GM21825 (cell line): ENCODE measurements at regions not wholly inside any gene's neighbourhood (a gene's known extent, or its start where the extent isn't known, plus 50 kb on each side); places are given as distances from the start of the nearest gene placed in this dataset.

Experiments used
- ATAC-seq: cut with Tn5 transposase; IDR thresholded peaks from one replicate; pipeline ENCODE4 v1.9.1; 2021; ENCODE audit warnings: mild to moderate bottlenecking, moderate library complexity; ENCODE audit not compliant: unreplicated experiment

DNA sequence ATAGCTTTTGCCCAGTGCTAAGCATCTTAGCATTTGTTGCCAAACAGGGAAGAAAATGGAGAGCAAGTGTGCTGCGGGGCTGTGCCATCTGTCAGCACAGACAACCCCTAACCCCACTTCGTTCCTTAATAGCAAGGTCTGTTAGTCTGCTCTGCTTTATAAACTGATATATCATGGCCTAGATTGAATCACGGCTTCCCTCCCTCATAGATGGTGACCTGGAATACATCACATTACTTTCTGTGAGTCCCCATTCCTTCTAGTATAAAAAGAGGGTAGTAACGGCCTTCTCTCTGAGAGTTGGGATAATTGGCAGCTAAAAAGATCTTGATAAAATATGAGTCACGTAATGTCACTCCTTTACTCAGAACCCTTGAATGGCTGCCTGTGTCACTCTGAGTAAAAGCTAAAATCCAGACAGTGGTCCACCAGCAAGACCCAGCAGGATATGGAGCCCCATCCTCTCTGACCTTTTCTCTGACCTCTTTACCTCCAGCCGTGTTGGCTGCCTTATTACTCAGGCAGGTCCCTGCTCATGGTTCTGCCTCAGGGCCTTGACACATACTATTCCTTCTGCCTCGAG is 151.7 kb downstream of the DLEU7 start:
- no peak for ATAC-seq

DNA sequence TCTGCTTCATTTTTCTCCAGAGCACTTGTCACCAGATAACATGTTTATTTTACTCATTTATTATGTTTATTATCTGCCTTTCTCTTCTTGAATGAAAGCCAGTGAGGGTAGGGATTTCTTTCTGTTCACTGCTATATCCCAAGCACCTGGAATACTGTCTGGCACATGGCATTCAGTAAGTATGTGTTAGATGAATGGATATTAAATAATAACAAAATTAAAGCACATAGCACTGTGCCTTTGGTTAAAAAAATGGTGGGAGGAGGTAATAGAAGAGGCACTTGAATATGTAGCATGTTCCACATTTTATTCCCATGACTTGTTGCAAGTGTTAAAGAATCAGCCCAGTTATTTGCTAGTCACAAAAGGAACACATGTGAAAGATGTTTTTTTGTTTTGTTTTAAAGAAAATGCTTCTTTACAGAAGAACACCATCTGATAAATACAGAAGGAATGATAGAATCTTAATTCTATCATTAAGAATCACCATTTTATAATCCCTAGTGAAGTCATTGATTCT is 151.0 kb downstream of the DLEU7 start:
- ATAC-seq: no peak

DNA sequence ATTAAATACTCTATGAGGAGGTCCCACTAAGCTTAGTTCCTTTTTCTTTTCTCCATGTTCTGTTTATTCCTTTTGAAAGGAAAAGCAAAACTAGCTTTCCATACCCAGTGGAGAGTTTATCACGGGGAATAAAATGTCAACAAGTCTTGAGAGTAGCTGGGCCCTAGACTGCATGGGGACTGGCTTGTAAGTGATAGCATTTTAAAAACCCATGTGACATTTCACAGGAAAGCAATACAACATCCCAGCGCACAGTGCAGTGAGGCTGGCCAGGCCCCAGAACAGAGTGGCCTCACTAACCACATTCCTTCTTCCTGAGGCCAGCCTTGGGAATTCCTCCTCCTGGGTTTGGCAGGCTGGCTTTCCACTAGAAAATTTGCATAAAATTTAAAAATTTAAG is 149.8 kb downstream of the DLEU7 start:
- ATAC-seq: no peak

DNA sequence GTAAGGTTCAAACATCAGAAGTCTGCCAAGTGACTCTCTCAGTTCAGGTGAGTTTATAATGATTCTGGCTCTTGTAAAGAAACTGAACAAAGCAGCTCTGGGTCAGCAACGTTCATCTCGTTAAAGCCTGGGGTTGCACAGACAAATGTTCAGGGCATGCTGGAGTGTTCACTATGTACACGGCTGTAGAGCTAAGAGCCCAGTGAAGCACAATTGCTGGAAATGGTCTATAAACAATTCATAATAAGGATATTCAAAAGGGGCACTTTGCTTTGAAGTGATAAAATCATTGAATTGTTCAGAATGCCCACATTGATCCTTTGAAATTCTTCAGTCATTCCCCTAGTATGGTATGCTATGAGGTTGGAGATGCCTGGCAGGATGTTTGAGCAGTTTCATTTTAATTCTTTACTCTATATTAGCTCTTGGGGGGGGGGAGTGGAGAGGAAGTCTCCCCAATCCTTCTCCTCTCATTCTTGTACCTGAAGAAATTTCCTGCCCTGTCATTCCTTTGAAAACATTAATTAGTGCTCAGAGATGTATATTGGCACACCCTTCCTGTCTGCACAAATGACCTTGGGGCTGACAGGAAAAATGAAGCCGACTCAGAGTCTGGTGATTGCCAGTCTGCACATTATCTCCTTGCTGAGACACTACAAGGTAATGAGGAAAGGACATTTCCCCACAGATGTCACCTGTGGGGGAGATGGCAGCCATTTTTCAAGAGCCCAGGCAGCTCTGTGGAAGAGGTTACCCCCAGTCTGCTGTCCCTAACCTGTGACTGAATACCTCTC is 145.5 kb downstream of the DLEU7 start:
- no peak for ATAC-seq

DNA sequence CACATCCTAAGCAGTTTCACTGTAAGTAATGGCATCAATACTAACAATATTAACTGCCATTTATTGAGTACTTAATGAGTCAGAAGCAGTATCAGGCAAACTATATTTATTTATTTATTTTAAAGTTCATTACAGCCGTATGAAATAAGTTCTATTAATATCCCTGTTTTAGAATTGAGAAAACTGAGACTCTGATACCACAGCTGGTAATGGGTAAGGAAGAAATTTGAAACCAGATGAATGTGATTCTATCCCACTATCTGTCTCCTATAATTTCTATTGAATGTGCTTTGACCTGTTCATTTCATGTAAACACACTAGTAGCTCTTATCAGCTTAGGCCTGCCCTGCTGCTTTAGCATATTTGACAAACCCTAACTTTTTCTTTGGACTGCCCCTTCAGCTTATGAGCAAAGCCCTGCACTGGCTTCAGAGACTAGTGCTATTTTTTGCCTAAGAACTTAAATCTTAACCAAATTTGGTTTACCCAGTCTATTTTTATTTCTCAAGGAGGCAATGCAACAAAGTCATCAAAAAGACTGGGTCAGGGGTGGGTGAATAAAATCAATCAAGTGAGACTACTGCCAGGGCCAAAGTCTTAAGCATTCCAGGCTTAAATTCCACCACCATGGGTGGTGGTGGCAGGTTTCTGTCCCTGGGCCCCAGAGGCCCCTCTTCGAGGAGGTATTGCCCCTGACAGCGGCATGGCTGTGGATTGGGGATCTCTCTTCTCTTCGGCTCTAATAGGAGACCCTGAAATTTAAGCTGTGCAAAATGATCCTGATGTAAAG is 143.4 kb downstream of the DLEU7 start:
- no peak for ATAC-seq

DNA sequence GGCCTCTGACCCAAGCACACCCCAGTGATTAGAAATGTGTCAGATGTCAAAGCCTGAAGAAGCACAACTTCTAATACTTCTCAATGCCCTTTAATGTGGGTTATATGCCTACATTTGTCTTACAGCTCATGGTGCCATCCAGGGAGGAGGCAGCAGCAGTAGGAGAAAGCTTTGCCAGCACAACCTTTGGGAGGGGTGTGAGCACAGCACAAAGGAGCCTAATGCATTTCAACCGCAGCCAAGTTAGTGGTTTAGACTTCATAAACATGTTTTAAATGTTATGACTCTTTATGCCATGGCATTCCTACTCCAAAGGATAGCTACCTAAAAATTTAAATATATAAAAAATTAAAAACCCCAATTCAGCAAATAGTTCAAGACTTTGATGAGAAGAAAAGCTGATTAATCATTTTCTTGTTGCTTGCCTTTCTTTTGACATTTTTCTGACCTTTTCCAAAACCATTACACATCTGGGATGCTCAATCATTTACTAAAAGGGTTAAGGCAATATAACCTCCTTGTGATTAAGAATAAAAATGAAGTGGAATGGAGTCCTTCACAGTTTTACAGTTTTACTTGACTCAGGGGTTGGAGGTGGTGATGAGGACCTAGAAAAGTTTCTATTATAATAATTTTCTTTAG is 142.7 kb downstream of the DLEU7 start:
- no peak for ATAC-seq

DNA sequence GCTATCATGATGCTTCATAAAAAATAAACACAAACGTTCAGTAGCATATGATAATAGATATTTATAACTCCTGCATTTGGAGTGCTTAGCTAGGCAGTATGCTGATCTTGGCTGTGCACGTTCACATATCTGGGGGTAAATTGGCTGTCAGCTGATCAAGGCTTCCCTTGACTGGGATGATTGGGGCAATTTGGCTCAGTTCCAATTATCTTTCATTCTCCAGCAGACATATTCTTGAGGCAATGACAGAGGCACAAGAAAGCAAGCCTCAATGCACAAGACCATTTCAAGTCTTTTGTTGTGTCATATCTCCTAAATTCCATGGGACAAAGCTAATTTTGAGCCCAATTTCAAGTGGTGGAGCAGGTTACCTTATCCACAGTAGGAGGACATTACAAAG is 142.0 kb downstream of the DLEU7 start:
- ATAC-seq: no peak

DNA sequence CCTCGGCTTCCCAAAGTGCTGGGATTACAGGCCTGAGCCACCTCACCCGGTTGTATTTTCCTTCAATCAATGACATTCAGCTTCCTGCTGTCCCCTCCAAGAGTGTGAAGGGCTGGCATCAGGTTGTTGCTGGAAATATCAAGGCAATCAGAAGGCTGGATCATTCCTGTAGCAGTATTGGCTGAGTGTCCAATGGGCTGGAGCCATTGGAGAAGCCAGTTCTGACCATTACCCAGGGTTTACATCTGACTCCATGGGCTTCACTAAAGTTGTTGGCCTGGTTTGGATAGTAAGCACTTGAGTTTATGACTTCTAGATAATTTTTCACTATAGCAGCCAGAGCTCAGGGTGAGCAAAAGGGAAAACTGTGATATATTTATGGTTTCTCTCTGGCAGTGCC is 137.0 kb downstream of the DLEU7 start:
- ATAC-seq: no peak

DNA sequence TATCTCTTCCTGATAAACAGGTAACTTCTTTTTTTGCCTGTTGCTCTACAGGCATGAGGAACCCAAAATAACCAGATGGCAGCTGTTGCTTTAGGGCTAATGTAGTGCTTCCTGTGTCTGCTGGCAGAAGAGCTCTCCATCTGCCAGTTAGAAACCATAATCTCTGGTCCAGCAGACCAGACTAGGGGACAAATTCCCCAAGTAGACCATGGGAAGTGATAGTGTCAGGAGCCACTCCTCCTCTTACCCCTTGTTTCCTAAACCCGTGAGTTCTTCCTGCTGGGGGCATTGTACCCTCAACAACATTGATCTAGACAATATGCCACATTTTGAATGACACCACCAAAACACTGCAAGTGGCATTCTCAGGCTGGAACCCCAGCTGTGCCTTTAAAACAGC is 135.9 kb downstream of the DLEU7 start:
- ATAC-seq: no peak

DNA sequence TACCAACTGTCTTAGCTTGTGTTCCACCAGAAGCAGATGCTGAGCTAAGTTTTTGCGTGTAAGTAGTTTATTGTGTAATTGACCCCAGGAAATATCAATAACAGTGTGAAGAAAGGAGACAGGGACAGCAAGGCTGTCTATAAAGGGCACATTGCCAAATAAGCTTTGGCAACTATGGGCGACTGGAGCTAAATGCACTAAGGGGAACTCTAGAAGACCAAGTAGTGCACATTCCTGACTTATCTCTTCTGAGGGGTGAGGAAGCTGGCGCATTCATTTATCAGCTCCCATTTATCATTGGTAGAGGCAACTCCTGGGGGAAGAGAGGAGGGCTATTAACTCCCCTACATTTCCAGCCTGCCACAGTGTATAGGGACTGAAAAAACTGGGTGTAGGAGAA is 135.0 kb downstream of the DLEU7 start:
- ATAC-seq: no peak

DNA sequence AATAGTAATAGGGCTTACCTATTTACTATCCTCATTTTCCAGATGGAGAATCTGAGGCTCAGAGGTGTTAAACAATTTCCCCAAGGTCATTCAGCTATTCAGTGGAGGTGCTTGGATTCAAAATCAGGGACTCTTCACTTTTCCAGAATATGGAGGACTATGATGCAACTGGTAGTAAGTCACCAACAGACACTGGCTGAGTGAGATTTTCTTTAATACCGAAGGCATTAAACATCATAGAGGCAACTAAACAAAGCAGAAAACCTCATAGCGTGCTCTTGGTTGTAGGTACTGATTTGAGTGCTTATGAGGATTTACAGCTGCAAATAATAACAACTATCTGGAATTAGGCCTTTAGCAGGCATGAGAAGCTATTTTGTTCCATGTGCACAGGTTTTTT is 134.4 kb downstream of the DLEU7 start:
- no peak for ATAC-seq

DNA sequence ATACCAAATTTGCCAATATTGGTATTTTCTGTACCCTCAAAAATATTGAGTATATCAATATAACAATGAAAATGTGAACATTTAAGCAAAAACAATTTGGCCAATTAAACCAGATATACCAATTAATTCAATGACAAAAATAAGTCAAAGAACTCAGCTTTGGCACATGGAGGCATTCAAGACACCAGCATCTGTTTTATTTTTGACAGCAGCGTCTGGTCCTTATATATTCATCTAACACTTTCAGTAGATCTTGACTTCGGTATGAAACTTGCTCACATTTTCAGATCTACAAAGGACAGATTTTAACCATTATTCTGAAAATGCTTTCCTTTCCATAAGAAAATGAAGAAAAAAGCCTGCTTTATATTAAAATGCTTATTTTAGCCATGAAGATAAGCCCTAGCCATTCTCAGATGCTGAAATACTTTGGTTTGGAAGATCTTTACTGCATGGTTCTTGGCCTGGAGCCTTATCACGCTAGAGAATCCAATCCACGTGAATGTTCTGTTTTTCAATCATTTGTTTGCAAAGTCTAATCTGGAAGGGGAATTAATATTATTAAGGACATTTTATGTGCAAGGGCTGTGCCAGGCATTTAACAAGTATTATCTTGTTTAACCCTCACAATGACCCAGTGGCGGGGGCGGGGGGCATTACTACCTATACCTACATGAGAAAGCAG is 132.2 kb downstream of the DLEU7 start:
- no peak for ATAC-seq

DNA sequence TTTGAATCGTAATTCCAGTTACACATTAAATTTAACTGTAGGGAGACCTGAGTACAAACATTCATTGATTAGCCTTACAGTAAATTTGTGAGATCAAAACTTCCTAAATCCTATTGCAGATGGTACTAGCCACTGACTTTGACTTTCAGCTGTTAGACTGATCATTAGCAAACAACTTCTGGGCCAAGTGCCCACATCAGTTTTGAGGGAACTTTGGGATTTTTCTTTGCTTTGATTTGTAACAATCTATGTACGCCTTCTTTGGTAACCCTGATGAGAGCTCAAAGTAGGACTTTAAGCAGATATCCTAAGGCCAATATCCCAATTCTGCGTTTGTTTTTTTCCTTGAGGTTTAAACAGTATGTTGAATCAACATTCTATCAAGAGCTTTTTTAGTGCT is 131.5 kb downstream of the DLEU7 start:
- ATAC-seq: no peak

DNA sequence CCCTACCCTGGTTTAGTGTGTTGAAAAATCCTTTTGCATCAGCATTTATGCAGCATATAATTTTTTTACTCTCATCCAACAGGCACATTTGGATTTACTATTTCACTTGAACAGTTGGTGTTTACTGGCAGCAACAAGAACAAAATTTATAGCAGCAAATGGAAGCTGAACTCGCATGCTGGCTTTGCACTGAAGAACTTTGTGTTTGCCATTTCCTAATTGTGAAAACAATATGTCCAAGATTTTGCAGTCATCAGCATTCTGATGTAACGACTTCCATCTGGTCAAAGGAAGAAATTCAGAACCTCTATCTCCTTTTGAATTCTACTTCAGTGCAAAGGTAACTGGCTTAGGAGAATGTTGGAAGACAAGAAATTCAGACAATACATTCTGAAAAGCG is 131.0 kb downstream of the DLEU7 start:
- no peak for ATAC-seq

DNA sequence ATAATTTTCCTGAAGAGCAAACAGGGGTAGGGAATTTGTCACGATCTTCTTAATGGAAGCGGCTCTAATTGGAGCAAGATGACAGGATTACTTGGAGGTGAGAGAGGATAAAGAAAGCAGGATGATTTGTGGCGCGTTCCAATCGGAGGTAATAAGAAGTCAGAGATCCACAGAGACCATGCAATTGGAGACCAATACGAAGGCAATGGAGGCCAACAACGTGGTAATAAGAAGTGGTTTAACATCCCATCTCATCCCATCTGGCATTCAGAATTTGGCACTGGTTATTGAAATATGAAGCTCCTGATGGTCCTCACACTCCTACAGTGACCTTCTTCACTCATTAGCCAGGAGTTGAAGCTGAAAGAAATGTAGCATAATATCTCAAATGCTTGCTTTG is 130.6 kb downstream of the DLEU7 start:
- ATAC-seq: no peak

DNA sequence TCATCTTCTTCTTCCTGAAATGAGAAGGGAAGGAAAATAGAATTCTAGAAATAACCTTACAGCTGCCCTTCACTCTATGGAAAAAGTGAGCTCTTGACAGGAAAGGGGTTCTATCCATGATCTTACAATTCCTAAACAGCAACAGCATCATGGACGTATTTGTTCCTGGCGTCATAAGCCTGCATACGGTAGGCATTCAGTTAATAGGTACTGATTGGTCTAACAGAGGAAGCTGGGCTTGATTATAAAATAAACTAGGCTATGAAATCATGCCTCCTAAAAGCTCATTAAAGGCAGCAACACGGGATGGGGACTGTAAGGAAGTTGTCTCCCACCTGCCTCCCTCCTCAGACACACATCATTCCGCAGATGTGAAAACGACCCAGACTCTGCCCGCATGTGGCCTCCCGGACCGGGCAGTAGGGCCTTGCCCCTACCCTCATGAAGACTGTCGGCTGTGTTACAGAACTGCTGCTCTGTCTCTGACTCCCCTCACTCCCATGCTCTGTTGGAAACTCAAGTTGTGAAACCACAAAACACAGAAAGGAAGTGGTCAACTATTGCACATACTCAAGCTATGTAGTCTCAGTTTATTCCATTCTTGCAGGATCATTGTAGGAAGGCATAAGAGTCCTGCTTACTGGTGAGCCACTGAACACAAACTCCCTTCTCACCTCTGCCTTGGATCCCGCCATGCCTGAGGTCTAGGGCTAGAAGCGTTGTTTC is 129.8 kb downstream of the DLEU7 start:
- ATAC-seq: peak; percentile 73

DNA sequence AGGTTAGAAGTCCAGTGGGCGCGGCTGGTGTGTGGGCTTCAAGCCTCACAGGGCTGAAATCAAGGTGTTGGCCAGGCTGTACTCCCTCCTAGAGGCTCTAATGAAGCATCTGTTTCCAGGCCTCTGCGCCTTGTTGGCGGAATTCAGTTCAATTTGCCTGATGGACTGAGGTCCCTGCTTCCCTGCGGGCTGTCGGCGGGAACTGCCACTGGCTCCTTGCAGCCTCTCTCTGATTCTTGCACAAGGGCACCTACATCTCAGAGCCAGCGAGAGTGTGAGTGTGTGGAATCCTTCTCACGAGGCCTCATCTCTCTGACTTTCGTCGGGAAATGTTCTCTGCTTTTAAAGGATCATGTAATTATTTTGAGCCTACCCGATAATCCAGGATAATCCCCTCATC is 128.6 kb downstream of the DLEU7 start:
- ATAC-seq: no peak

DNA sequence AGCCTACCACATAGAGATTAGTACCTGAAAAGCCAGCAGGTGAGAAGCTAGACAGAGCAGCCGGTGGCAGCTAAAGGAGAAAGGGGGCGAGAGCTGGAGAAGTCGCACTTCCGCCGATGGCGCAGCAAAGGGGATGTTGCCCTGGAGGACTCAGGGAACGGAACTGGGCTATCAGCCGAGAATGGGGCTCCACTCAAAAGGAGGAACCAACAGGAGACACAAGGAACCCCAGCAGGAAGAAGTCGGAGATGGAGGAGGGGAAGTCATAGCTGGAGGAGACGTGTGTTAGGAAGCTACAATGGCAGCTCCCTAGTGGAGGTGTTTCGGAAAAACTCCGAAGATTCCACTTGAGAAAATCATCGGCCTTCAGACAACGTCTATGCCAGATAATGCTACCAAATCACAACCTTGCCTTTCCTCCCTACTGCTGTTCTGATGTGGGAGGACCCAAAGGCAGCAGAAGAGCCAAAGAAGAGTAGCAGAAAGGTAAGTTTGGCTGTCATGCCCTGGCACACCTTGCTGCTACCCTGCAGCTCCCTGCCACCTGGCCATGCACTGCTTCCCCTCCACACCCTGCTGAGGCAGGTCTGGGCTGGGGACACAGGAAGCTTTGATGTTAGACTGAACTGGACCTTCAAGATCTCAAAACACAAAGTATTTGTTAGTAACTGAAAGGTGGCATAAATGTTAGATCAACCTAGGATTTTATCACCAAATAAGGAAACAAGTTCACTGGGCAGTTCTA is 127.9 kb downstream of the DLEU7 start:
- ATAC-seq: no peak

DNA sequence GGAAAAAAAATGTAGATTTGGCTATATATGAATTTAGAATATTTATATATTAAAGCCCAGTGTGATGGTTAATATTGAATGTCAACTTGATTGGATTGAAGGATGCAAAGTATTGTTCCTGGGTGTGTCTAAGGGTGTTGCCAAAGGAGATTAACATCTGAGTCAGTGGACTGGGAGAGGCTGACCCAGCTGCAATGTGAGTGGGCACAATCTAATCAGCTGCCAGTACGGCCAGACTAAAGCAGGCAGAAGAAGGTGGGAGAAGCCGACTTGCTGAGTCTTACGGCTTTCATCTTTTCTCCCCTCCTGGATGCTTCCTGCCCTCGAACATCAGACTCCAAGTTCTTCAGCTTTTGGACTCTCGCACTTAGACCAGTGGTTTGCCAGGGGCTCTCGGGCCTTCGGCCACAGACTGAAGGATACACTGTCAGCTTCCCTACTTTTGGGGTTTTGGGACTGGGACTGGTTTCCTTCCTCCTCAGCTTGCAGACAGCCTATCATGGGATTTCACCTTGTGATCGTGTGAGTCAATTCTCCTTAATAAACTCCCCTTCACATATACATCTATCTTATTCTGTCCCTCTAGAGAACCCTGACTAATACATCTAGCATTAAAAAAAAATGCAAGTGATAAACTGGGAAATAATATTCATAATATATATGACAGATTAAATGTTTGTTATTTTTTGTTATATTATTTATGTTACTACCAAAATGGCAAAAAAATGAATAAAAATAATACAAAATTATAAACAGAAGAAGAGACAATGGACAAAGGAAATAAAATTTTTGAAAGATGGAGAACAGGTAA is 122.4 kb downstream of the DLEU7 start:
- no peak for ATAC-seq
